ENCODE measurements at regions not wholly inside any gene's neighbourhood (a gene's known extent, or its start where the extent isn't known, plus 50 kb on each side); places are given as distances from the start of the nearest gene placed in this dataset.
A peak's percentile ranks its signal among the peaks of the same experiment; 100 is the strongest.
"Not testable (repeated sequence)": the region's sequence is repeated elsewhere in the genome, so short reads cannot be mapped to it uniquely, and the experiment has no call there.

DNA sequence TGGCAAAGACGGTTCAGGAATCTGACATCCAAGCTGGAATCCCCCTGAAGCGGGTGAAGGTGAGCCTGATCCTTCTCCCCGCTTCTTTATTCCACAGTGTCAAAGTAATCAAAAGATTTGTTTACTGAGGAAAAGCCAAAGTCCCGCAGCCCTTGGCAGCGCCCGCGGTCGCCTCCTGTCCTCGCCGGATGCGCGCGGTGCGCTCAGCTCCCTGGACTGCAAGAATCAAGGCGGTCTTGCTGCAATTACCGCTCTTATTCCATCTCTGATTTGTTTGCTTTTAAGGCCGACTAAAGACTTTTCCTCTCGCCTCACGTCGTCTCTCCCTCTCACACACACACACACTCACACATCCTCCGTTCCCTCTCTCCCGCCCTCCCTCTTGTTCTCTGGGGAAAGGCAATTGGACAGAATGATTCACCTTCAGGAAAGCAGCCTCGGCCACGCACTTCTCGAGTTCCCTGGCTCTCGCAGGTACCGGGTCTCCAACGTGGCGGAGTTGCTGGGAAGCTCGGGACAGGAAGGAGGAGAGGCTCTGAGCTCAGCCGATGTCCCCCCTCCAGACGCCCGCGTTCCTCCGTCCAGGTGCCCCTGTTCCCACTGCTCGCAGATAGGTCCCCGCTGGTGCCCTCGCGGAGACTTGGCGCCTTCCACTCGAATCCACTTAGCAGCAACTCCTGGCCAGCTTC is 68.6 kb upstream of the USP15 start:
- peak in 1 of 3 experiments; percentile 13 for DNase-seq (ENCODE audit: low read depth in 3 of 3)

DNA sequence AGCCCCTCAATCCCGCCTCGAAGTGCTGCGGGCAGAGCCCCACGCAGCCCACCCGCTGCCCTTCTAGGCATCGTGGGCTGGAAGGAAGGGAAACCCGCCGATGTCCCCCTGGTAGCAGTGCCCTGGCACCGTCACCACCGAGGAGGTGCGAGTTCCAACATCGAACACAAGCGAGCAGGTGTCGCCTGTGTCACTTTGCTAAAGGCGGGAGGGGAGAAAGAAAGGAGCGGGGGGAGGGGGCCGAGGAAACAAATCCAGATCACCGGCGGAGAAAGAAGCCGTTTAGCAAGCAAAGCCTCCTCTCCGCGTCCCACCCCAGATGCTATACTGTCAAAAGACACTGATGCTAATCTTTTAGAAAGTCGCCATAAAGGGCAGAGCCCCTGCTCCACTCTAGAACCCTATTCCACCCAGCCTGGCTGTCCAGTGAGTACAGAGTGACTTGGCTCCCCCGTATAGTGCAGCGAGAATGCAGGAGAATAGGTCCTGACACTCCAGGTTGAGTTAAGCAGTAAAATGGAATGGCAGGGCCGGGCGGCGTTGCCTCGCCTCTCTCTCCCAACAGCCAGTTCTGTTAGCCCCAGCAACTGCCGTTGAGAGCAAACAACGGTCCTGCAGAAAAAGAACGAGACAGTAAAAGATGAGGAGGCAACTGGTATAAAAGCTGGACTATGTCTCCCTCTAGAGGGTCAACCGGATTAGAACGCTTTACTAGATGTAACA is 67.9 kb upstream of the USP15 start:
- DNase-seq (ENCODE audit: low read depth in 3 of 3): peak in 2 of 3 experiments; percentile 3 to 8

DNA sequence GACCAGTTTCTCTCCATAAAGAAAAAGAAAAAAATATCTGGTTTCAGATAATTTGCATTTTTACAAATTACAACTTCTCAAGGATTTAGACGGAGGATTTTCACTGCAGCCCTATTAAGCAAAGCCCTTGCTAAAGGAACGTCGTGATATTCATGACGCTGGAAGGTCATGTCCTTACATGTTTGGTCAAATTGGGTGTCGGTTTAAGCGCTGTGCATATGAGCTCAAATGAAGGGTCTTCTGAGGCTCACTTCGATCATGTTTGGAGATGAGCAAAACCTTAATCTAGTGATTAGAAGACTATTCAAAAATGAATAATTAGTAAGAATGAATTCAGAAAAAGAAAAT is 67.3 kb upstream of the USP15 start:
- no peak for DNase-seq (ENCODE audit: low read depth in 3 of 3)

DNA sequence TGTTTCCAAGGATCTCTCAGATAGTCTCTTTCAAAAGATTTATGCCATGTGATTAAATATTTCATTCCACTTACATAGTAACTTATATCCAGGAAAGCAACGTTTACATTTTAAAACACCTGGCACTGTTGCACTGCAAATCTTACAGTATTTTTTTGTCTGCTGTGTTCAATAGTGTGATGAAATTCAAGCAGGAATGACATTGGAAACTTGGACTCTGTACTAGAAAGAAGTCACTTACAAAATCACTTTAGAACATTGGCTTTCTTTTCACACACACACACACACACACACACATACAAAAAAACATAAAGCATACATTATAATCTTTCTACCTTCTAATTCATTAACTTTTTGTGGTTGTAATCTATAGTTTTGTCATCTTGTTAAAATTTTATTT is 66.2 kb upstream of the USP15 start:
- DNase-seq (ENCODE audit: low read depth in 3 of 3): no peak

DNA sequence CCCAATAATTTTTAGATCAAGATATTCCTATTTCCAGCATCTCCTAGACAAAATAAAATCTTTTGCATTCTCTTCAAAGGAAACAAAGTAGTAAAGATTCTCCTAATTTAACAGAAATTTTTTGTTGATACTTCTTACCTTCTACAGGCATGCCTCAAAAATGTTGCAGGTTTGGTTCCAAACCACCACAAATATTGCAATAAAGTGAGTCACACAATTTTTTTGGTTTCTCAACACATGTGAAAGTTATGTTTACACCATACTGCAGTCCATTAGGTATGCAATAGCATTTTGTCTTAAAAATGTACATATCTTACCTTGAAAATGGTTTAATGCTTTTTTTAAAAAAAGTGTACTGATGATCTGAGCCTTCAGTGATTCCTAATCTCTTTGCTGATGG is 65.6 kb upstream of the USP15 start:
- no peak for DNase-seq (ENCODE audit: low read depth in 3 of 3)

DNA sequence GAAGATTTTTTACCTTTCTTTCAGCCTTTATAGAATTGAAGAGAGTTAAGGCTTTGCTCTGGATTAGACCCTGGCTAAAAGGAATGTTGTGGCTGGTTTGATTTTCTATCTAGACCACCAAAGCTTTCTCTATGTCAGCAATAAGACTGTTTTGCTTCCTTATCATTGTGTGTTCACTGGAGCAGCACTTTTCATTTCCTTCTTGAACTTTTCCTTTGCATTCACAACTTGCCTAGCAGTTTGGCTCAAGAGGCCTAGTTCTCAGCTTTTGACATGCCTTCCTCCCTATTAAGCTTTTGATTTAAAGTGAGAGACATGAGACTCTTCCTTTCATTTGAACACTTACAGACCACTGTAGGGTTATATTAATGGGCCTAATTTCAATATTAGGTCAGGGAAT is 64.1 kb upstream of the USP15 start:
- DNase-seq (ENCODE audit: low read depth in 3 of 3): no peak

DNA sequence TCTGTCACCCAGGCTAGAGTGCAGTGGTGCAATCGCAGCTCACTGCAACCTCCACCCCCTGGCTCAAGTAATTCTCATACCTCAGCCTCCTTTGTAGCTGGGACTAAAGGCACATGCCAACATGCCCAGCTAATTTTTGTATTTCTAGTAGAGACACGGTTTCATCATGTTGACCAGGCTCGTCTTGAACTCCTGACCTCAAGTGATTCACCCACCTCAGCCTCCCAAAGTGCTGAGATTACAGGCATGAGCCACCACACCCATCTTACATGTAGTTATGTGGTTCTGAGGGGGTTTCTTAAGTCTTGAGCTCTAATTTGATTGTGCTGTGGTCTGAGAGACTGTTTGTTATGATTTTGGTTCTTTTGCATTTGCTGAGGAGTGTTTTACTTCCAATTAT is 57.3 kb upstream of the USP15 start:
- not testable (repeated sequence) for DNase-seq (ENCODE audit: low read depth in 3 of 3)

DNA sequence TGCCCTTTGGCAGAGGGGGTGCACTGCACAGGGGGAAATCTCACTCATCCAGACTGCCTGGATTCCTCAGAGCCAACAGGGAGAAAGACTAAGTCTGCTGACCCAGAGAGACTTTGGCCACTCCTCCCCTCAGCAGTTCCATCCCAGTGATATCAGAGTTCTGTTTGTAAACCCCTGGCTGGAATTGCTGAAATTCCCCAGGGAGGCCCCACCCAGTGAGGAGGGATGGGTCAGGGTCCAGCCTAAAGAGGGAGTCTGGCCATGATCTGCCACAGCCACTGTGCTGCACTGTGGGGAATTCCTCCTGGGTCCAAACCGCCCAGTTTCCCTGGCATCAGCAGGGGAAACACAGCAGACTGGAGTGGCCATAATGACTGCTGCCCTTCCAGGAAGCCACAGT is 54.9 kb upstream of the USP15 start:
- DNase-seq (ENCODE audit: low read depth in 3 of 3): no peak

DNA sequence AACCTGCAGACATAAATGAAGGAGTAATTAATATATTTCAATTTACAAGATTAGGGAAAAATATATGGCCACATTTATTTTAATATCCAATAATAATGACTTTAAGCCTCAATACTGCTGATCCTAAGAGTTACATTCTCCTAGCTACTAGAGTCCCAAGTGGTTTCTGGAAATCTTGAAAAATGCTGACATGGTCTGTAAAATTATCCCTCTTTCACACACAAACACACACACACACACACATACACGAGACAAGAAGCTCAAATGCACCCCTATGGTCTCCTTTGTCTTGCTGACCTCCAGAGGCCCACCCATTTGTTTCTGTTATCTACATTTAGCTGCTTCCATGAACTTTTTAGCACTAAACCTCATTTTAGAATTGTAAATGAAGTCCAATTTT is 53.0 kb upstream of the USP15 start:
- no peak for DNase-seq (ENCODE audit: low read depth in 3 of 3)
